GM18502 (cell line): ENCODE measurements at regions not wholly inside any gene's neighbourhood (a gene's known extent, or its start where the extent isn't known, plus 50 kb on each side); places are given as distances from the start of the nearest gene placed in this dataset.
"Not testable (repeated sequence)": the region's sequence is repeated elsewhere in the genome, so short reads cannot be mapped to it uniquely, and the experiment has no call there.

Experiments used
- ATAC-seq: cut with Tn5 transposase; IDR thresholded peaks from one replicate; pipeline ENCODE4 v1.9.1; 2021; ENCODE audit warnings: mild to moderate bottlenecking; ENCODE audit not compliant: unreplicated experiment, poor library complexity

- ATAC-seq = no peak
These were observed 1570.0 kb upstream of the DEFB115 start for GRCh38 chr20:29687438-29687837.

- no peak for ATAC-seq
These were observed 1567.8 kb upstream of the DEFB115 start for GRCh38 chr20:29689411-29690225.

DNA sequence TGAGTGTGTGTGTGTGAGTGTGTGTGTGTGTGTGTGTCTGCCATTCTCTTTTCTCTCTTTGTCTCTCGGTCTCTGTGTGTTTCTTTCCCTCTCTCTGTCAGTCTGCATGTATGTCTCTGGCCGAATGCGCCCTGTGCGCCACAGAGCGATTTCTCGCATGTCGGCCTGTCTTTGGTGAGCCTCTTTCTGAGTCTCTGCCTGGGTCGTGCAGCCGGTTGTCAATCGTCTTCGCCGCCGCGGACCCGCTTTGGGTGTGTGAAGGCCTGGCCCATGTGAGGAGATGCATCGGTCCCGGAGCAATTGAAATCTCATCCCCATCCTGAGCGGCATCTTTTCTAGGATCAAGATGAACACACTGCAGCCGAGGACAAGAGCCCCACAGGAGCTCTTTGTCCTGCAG is 1567.2 kb upstream of the DEFB115 start:
- ATAC-seq = no peak

DNA sequence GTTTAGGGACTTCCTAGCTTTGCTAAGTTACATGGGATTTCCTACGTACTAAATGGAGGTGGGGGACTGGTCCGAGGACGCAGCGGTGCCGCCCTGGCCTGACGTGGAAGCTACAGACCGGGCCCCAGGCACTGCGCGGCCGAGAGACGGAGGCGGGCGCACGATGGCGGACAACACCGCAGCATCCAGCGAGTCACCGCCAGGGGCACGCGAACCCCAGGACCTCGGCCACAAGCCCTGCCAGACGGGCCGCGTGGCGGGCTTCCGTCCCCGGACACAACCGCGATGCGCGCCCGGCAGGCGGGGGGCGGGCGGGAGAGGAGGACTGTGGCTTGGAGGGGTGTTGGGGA is 1516.9 kb upstream of the DEFB115 start:
- no peak for ATAC-seq

- no peak for ATAC-seq
These were observed 1516.4 kb upstream of the DEFB115 start for GRCh38 chr20:29740951-29741593.

DNA sequence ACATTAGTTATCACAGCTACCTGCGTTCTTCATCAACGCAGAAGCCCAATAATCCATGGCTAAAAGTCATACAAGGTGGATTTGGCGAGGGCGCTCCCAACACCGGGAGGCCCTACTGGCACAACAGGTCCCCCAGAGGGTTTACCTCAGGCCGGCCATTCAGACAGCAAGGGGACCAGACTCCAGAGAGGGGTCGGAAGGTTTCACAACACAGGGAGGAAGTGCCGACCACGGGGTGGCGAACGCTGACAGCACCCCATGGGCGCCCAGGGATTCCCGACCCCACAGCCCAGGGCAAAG is 1515.9 kb upstream of the DEFB115 start:
- no peak for ATAC-seq

- no peak for ATAC-seq
These were observed 1515.4 kb upstream of the DEFB115 start for GRCh38 chr20:29741894-29742698.

DNA sequence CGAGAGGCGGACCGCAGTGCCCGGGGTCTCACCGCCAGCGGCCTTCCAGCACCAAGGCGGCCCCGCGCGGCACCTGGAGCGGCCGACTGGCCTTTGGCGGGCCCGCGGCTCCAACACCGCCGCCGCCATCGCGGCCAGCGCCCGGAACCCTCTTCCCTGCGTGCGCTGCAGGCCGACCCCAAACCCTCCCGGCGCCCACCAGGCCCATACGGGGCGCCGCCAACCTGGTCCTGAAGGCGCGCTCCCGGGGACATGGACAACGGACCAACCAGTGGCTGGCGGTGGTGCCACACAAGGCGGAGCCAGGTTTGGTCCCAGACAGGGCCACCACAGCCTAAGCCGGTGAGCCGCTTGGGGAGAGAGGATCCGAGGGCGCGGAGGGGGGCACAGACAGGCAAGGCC is 1514.8 kb upstream of the DEFB115 start:
- no peak for ATAC-seq

- no peak for ATAC-seq
These were observed 1514.1 kb upstream of the DEFB115 start for GRCh38 chr20:29743101-29743931.

GRCh38 chr20:29744071-29744470 is 1513.4 kb upstream of the DEFB115 start:
- ATAC-seq = no peak

DNA sequence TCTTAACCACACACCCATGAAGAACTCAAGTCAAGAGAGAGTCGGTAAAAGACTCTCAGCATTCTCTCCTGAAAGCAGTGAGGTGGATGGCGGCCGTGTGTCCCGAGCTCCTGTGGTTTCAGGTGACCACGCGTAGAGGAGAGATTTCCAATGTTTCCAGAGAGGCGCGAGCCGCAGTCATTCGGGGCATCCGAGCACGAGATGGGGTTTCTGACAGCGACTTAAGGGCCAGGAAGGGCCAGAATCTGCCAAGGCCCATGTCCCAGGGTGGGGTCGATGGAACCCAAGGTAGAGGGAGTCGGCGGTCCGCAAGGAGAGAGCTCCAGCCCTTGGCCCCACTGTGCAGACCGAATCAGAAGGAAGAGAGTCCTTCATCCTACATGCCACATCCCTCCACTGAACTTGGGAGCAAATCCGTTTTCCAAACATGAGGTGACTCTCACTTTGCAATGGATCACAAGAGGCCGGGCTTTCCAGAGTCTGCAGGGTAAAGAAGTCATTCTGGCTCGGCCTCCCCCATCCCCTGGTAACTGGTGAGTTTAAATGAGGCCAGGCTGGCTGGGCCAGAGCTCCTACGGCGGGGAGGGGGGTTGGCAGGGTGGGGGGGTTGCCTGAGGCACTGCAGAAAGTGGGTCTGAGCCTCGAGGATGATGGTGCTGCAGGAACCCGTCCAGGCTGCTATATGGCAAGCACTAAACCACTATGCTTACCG is 1511.8 kb upstream of the DEFB115 start:
- not testable (repeated sequence) for ATAC-seq

DNA sequence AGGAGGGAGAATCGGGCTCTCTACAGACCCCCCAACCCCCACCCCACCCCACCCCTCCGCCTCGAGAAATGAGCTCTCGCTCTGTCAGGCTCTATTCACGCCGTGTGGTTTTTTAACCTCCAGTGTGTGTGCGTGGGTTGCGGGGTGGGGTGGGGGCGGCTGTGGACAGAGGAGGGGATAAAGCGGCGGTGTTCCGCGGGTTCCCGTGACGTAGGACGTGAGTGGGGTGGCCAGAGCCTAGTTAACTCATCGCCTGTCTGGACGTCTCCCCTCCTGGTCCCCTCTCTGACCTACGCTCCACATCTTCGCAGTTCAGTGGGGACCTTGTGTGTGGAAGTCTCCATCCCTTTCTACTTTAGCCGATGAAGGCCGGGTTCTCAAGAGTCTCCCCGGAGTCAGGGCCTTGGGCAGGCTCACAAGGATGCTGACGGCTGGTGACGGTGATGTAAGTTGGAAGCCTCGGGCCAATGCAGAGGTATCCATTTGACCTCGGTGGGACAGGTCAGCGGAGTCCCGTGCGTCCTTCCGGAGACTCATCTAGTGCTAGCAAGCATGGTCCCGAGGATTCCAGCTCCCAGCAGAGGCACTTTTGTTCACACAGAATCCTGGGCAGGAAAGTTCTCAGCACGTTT is 1507.1 kb upstream of the DEFB115 start:
- ATAC-seq = no peak

GRCh38 chr20:29752644-29753425 is 1504.6 kb upstream of the DEFB115 start:
- ATAC-seq = not testable (repeated sequence)

- not testable (repeated sequence) for ATAC-seq
These were observed 1504.1 kb upstream of the DEFB115 start for GRCh38 chr20:29753426-29753746.

DNA sequence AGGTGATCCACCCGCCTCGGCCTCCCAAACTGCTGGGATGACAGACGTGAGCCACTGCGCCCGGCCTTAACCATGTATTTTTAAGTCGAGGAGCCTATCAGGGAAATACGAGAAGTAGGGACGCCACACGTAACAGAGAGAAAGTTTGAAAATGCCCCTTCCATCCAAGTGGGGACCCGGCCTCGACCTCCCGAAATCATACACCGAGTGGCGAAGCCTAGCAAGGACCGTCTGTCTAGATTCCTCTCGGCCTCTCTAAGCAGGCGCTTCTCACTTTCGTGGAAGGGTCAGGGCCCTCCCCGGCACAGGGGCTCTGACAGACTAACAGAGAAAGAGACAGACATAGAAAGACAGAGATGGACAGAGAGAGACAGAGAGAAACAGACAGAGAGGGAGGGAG is 1503.6 kb upstream of the DEFB115 start:
- ATAC-seq = not testable (repeated sequence)

DNA sequence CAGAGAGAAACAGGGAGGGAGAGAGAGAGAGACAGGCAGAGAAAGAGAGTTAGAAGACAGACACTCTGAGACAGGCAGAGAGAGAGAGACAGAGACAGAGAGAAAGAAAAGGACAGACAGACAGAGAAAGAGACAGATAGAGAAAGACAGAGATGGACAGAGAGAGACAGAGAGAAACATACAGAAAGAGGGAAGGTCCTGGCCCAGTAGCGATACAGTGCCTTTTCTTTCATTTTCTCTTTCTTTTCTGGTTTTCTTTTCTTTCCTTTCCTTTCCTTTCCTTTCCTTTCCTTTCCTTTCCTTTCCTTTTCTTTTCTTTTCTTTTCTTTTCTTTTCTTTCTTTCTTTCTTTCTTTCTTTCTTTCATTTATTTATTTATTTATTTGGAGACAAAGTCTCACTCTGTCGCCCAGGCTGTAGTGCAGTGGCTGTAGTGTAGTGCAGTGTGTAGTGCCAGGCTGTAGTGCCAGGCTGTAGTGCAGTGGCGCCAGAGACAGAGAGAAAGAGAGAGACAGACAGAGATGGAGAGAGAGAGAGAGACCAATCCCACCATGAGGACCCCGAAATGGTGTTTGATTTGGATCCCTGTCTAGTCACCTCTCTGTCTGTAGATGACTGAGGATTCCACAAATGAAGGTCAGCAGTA is 1501.5 kb upstream of the DEFB115 start:
- not testable (repeated sequence) for ATAC-seq

- no peak for ATAC-seq
These were observed 1500.8 kb upstream of the DEFB115 start for GRCh38 chr20:29756664-29757063.
